ENCODE measurements at regions not wholly inside any gene's neighbourhood (a gene's known extent, or its start where the extent isn't known, plus 50 kb on each side); places are given as distances from the start of the nearest gene placed in this dataset.

GRCh38 chr2:59694176-59694575 is 859.3 kb downstream of the BCL11A start:
- intact Hi-C loops (cut with micrococcal nuclease): no loop called here

GRCh38 chr2:59693231-59693959 is 860.1 kb downstream of the BCL11A start:
- intact Hi-C loops (cut with micrococcal nuclease): no loop called here

- intact Hi-C loops (cut with micrococcal nuclease): no loop called here
Observed at GRCh38 chr2:59691518-59692190, 861.8 kb downstream of the BCL11A start.

- intact Hi-C loops (cut with micrococcal nuclease): no loop called here
Observed at GRCh38 chr2:59690849-59691248, 862.6 kb downstream of the BCL11A start.

- intact Hi-C loops (cut with micrococcal nuclease): no loop called here
Observed at GRCh38 chr2:59684771-59685166, 868.7 kb downstream of the BCL11A start.

- intact Hi-C loops (cut with micrococcal nuclease): no loop called here
Observed at GRCh38 chr2:59684116-59684770, 869.2 kb downstream of the BCL11A start.

GRCh38 chr2:59680863-59681262 is 872.6 kb downstream of the BCL11A start:
- intact Hi-C loops (cut with micrococcal nuclease): no loop called here

GRCh38 chr2:59677158-59677557 is 876.3 kb downstream of the BCL11A start:
- intact Hi-C loops (cut with micrococcal nuclease): no loop called here

GRCh38 chr2:59674100-59674499 is 879.4 kb downstream of the BCL11A start:
- intact Hi-C loops (cut with micrococcal nuclease): no loop called here

GRCh38 chr2:59665021-59665420 is 888.4 kb downstream of the BCL11A start:
- intact Hi-C loops (cut with micrococcal nuclease): no loop called here

- intact Hi-C loops (cut with micrococcal nuclease): no loop called here
Observed at GRCh38 chr2:59662127-59662861, 891.2 kb downstream of the BCL11A start.

GRCh38 chr2:59660262-59660661 is 893.2 kb downstream of the BCL11A start:
- intact Hi-C loops (cut with micrococcal nuclease): no loop called here

- intact Hi-C loops (cut with micrococcal nuclease): no loop called here
Observed at GRCh38 chr2:59658906-59659635, 894.4 kb downstream of the BCL11A start.

GRCh38 chr2:59655809-59656208 is 897.6 kb downstream of the BCL11A start:
- intact Hi-C loops (cut with micrococcal nuclease): no loop called here

GRCh38 chr2:59654710-59655109 is 898.7 kb downstream of the BCL11A start:
- intact Hi-C loops (cut with micrococcal nuclease): no loop called here

GRCh38 chr2:59653164-59653563 is 900.3 kb downstream of the BCL11A start:
- intact Hi-C loops (cut with micrococcal nuclease): no loop called here

GRCh38 chr2:59630789-59631188 is 922.7 kb downstream of the BCL11A start:
- intact Hi-C loops (cut with micrococcal nuclease): no loop called here

- intact Hi-C loops (cut with micrococcal nuclease): no loop called here
Observed at GRCh38 chr2:59627599-59627998, 925.9 kb downstream of the BCL11A start.

- intact Hi-C loops (cut with micrococcal nuclease): no loop called here
Observed at GRCh38 chr2:59622599-59623308, 930.7 kb downstream of the BCL11A start.

GRCh38 chr2:59604123-59604522 is 949.3 kb downstream of the BCL11A start:
- intact Hi-C loops (cut with micrococcal nuclease): no loop called here
